K562 (cell line): ENCODE measurements at regions not wholly inside any gene's neighbourhood (a gene's known extent, or its start where the extent isn't known, plus 50 kb on each side); places are given as distances from the start of the nearest gene placed in this dataset.

ENCODE experiments used
- ATAC-seq: fragments of 200-7000 bp; cut with Tn5 transposase; 3 replicates; pipeline ENCODE4 v1.9.1; 2020; ENCODE audit warnings: moderate library complexity
- BruUV-seq: library from RNA; stranded (reverse); fragments of 400-500 nt; replicated peaks from 2 replicates; lab custom pipeline; 2021; lab: Mats Ljungman, UMichigan
- CTCF ChIA-PET: fragments of 300-600 bp; formaldehyde crosslinking; extraction: SDS; loops from one replicate; lab custom pipeline; 2021; ENCODE audit warnings: low intra/inter-chr PET ratio; lab: Yijun Ruan, JAX
- POLR2A ChIA-PET: fragments of 300-600, 350-650 bp; sonication (Branson Sonifier 250); formaldehyde crosslinking; extraction: SDS; loops from one replicate; lab custom pipeline; 2021; ENCODE audit warnings: antibody characterized with exemption, inconsistent platforms; lab: Yijun Ruan, JAX
- DNase-seq, 4 experiments: peaks; one replicate each; pipeline versions ENCODE4 v3.0.0 to v3.0.0-alpha.2; 2011 to 2018; ENCODE audit warnings: low spot score in 3 of 4, mixed read lengths in 3 of 4; ENCODE audit errors: extremely low read depth in 1 of 4
- FAIRE-seq: peaks from 2 replicates; lab custom pipeline; 2011; peaks lifted over from hg19 to GRCh38; lab: Jason Lieb, UNC
- H2AFZ ChIP-seq: 2 replicates; pipeline ENCODE4 v1.6.0; 2011; ENCODE audit warnings: low read depth, low read length, control low read depth, inconsistent platforms
- H3K27ac ChIP-seq: fragments of 200-600 bp; 3 replicates; pipeline ENCODE4 v1.8.0; 2011; ENCODE audit warnings: low read depth, mild to moderate bottlenecking, control low read depth, inconsistent platforms, low read length, moderate library complexity, mixed read lengths; ENCODE audit errors: extremely low read depth
- H3K27me3 ChIP-seq, 2 experiments: fragments of 300-600 bp in 1 of 2; 2 replicates in 1 of 2; 3 replicates in 1 of 2; pipeline versions ENCODE4 v1.6.0 to v1.8.0; 2011; ENCODE audit warnings: inconsistent platforms in 2 of 2, low read length in 2 of 2, mild to moderate bottlenecking in 1 of 2, mixed read lengths in 1 of 2, moderate library complexity in 1 of 2; ENCODE audit not compliant: control insufficient read depth in 2 of 2, insufficient read depth in 2 of 2
- H3K36me3 ChIP-seq: fragments of 300-600 bp; 3 replicates; pipeline ENCODE4 v1.8.0; 2011; ENCODE audit warnings: mild to moderate bottlenecking, low read length, inconsistent platforms; ENCODE audit not compliant: control insufficient read depth, insufficient read depth
- H3K4me1 ChIP-seq, 2 experiments: fragments of 200-600 bp in 1 of 2; replicated peaks in 1 of 2; 2 replicates in 1 of 2; 3 replicates in 1 of 2; pipeline versions ENCODE4 v1.5.1 to v1.8.0; 2011; ENCODE audit warnings: inconsistent platforms in 2 of 2, low read length in 2 of 2, mild to moderate bottlenecking in 1 of 2, mixed read lengths in 1 of 2, moderate library complexity in 1 of 2; ENCODE audit not compliant: control insufficient read depth in 2 of 2, insufficient read depth in 2 of 2
- H3K4me2 ChIP-seq: 2 replicates; pipeline ENCODE4 v1.6.1; 2011; ENCODE audit warnings: low read length, control low read depth, inconsistent platforms, mixed read lengths; ENCODE audit not compliant: insufficient read depth
- H3K4me3 ChIP-seq: fragments of 200-600 bp; sonication (generic), shearing (Covaris generic); 2 replicates; pipeline ENCODE4 v1.5.1; 2016; ENCODE audit warnings: control low read depth, inconsistent platforms
- H3K79me2 ChIP-seq: fragments of 200-600 bp; 3 replicates; pipeline ENCODE4 v1.8.0; 2011; ENCODE audit warnings: low read length, inconsistent platforms; ENCODE audit not compliant: control insufficient read depth, insufficient read depth
- H3K9ac ChIP-seq, 2 experiments: 2 replicates each; pipeline versions ENCODE4 v1.6.0 to v1.6.1; 2011; ENCODE audit warnings: low read depth in 2 of 2, low read length in 2 of 2, control low read depth in 1 of 2, inconsistent platforms in 1 of 2, mild to moderate bottlenecking in 1 of 2, mixed read lengths in 1 of 2; ENCODE audit not compliant: insufficient read depth in 1 of 2
- H3K9me1 ChIP-seq: one replicate; pipeline ENCODE4 v1.6.0; 2011; ENCODE audit warnings: inconsistent platforms, mild to moderate bottlenecking, low read length, moderate library complexity; ENCODE audit not compliant: control insufficient read depth, insufficient read depth
- H3K9me3 ChIP-seq: replicated peaks from 2 replicates; pipeline ENCODE4 v1.5.1; 2011; ENCODE audit warnings: low read depth, low read length, inconsistent platforms; ENCODE audit not compliant: control insufficient read depth, insufficient read depth
- H4K20me1 ChIP-seq: replicated peaks from 2 replicates; pipeline ENCODE4 v1.6.1; 2011; ENCODE audit warnings: low read length, inconsistent platforms, mixed read lengths; ENCODE audit not compliant: control insufficient read depth, insufficient read depth
- ARNT ChIP-seq, 2 experiments: fragments of 450-650 bp; IDR thresholded peaks; 2 replicates each; pipeline ENCODE4 v1.6.1; 2016; ENCODE audit warnings: mild to moderate bottlenecking in 1 of 2
- CREB3 ChIP-seq: fragments of 450-650 bp; conservative IDR thresholded peaks from 2 replicates; pipeline ENCODE4 v1.6.1; 2016; ENCODE audit warnings: missing genetic modification characterization, low read depth, mild to moderate bottlenecking, missing compliant biosample characterization, moderate library complexity
- EHMT2 ChIP-seq: fragments of 450-650 bp; IDR thresholded peaks from 2 replicates; pipeline ENCODE4 v1.6.1; 2018; ENCODE audit warnings: antibody characterized with exemption
- HDAC1 ChIP-seq, 2 experiments: fragments of 450-650 bp; IDR thresholded peaks; 2 replicates each; pipeline ENCODE4 v1.6.1; 2016 to 2017; ENCODE audit warnings: inconsistent platforms in 1 of 2, mild to moderate bottlenecking in 1 of 2, moderate library complexity in 1 of 2
- IRF1 ChIP-seq: sonication (generic); formaldehyde crosslinking; IDR thresholded peaks from 2 replicates; pipeline ENCODE4 v1.8.0; 2022; ENCODE audit warnings: missing genetic modification reagents, mild to moderate bottlenecking, borderline replicate concordance
- NBN ChIP-seq: fragments of 450-650 bp; IDR thresholded peaks from 2 replicates; pipeline ENCODE4 v1.6.1; 2016; ENCODE audit warnings: low read depth, mild to moderate bottlenecking
- PYGO2 ChIP-seq: fragments of 450-650 bp; IDR thresholded peaks from 2 replicates; pipeline ENCODE4 v1.6.1; 2016; ENCODE audit warnings: mild to moderate bottlenecking, missing genetic modification characterization, moderate library complexity, missing compliant biosample characterization
- ZC3H8 ChIP-seq: fragments of 450-650 bp; IDR thresholded peaks from 2 replicates; pipeline ENCODE4 v1.6.1; 2017
- ZFP30 ChIP-seq: fragments of 250-450 bp; sonication (Bioruptor Pico); IDR thresholded peaks from 2 replicates; pipeline ENCODE4 v1.8.0; 2022; ENCODE audit warnings: moderate library complexity, mild to moderate bottlenecking, inconsistent platforms, borderline replicate concordance
- ZNF41 ChIP-seq: fragments of 250-450 bp; sonication (Bioruptor Pico); conservative IDR thresholded peaks from 2 replicates; pipeline ENCODE4 v1.4.0; 2020; ENCODE audit warnings: mild to moderate bottlenecking
- ZNF586 ChIP-seq: fragments of 450-650 bp; formaldehyde crosslinking; conservative IDR thresholded peaks from 2 replicates; pipeline ENCODE4 v1.4.0; 2020; ENCODE audit warnings: mild to moderate bottlenecking, moderate library complexity
- WGBS: fragments of 100-300 bp; shearing (Covaris generic); methylation state at CpG from one replicate; pipeline ENCODE4 v1.1.6; 2016; ENCODE audit warnings: low coverage, mixed read lengths; ENCODE audit not compliant: insufficient coverage; ENCODE audit errors: missing lambda C conversion rate; 5-methylcytosine and 5-hydroxymethylcytosine counted together
- in situ Hi-C: fragments of 300-500 bp; cut with MboI; formaldehyde crosslinking; loops from 4 replicates; pipeline ENCODE4 v1.15.0; 2018; ENCODE audit warnings: inconsistent platforms, mixed read lengths
- intact Hi-C: fragments of 100-400 bp; cut with micrococcal nuclease; formaldehyde crosslinking; loops from 2 replicates; pipeline ENCODE4 v1.14.2; 2022

- Histone ChIP-seq H4K20me1 (peaks cover under 1% of the 10 kb centered on the region; the same call in 1 of the 2 replicates), H2AFZ (no peak overlapping the region), H3K9ac (no peak overlapping the region), H3K4me1 (no peaks in the 10 kb centered on the region), H3K27ac (no peak overlapping the region), H3K9me3 (no peaks in the 10 kb centered on the region), H3K36me3 (no peaks in the 10 kb centered on the region), H3K79me2 (no peaks in the 10 kb centered on the region), H3K9me1 (no peaks in the 10 kb centered on the region), H3K27me3 (peaks cover 11 to 26% of the 10 kb centered on the region in 2 experiments), H3K4me3 (no peak overlapping the region), H3K4me2 (no peak overlapping the region)
- intact Hi-C loops, result no loop called here
- 0% methylated on average over 6 of the region's 6 CpGs for WGBS
- TF ChIP-seq CREB3 (tag), result no peak
- TF ChIP-seq ZNF41 (CRISPR knock-in tag), result no peak
- no peak for TF ChIP-seq HDAC1 (IDR thresholded peaks at IDR 0.05)
- no peak for TF ChIP-seq EHMT2
- TF ChIP-seq ARNT (IDR thresholded peaks at IDR 0.05), result no peak
- TF ChIP-seq PYGO2, result no peak
- no peak for TF ChIP-seq ZFP30 (CRISPR knock-in tag)
- no peak for TF ChIP-seq IRF1 (CRISPR knock-in tag)
- TF ChIP-seq ZNF586 (CRISPR knock-in tag), result no peak
- TF ChIP-seq NBN, result no peak
- TF ChIP-seq ZC3H8, result no peak
- no TSS peak for BruUV-seq
- DNase-seq (no peak), ATAC-seq (no peak), FAIRE-seq (no peak)
- ChIA-PET POLR2A (no interaction called here), CTCF (no interaction called here)
- in situ Hi-C loops, result no loop called here
Measured at GRCh38 chr18:7457262-7457661, 109.9 kb upstream of the PTPRM start.
